ENCODE measurements at regions not wholly inside any gene's neighbourhood (a gene's known extent, or its start where the extent isn't known, plus 50 kb on each side); places are given as distances from the start of the nearest gene placed in this dataset.

- TF ChIP-seq JUN (IDR thresholded peaks at IDR 0.05; ENCODE audit: borderline replicate concordance, insufficient read depth, insufficient read length, low read depth): no peak
- TF ChIP-seq MYC (IDR thresholded peaks at IDR 0.05; ENCODE audit: low read depth, low read length): no peak
- TF ChIP-seq, protein P1, sequence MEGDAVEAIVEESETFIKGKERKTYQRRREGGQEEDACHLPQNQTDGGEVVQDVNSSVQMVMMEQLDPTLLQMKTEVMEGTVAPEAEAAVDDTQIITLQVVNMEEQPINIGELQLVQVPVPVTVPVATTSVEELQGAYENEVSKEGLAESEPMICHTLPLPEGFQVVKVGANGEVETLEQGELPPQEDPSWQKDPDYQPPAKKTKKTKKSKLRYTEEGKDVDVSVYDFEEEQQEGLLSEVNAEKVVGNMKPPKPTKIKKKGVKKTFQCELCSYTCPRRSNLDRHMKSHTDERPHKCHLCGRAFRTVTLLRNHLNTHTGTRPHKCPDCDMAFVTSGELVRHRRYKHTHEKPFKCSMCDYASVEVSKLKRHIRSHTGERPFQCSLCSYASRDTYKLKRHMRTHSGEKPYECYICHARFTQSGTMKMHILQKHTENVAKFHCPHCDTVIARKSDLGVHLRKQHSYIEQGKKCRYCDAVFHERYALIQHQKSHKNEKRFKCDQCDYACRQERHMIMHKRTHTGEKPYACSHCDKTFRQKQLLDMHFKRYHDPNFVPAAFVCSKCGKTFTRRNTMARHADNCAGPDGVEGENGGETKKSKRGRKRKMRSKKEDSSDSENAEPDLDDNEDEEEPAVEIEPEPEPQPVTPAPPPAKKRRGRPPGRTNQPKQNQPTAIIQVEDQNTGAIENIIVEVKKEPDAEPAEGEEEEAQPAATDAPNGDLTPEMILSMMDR (IDR thresholded peaks at IDR 0.05; ENCODE audit: extremely low read depth in 1 of 2, insufficient read depth in 1 of 2, low read depth in 1 of 2, low read length in 2 of 2): no peak
- TF ChIP-seq MAX (IDR thresholded peaks at IDR 0.05; ENCODE audit: insufficient read depth, insufficient read length): no peak
- TF ChIP-seq POLR2A (IDR thresholded peaks at IDR 0.05; ENCODE audit: low read depth, low read length): no peak
- no peak for TF ChIP-seq EZH2 (IDR thresholded peaks at IDR 0.05; ENCODE audit: borderline replicate concordance, low read depth, low read length, severe bottlenecking)
These were observed 107.6 kb upstream of the SYT1 start for GRCh38 chr12:78756936-78757335.
